NT2/D1 (cell line): ENCODE measurements at regions not wholly inside any gene's neighbourhood (a gene's known extent, or its start where the extent isn't known, plus 50 kb on each side); places are given as distances from the start of the nearest gene placed in this dataset.

Source experiments
- YY1 ChIP-seq: IDR thresholded peaks from 2 replicates; pipeline ENCODE4 v1.6.1; 2011; ENCODE audit not compliant: insufficient read length, insufficient read depth
- ZNF274 ChIP-seq: IDR thresholded peaks from 2 replicates; pipeline ENCODE4 v1.6.1; 2011; ENCODE audit warnings: mild to moderate bottlenecking, low read depth, low read length

DNA sequence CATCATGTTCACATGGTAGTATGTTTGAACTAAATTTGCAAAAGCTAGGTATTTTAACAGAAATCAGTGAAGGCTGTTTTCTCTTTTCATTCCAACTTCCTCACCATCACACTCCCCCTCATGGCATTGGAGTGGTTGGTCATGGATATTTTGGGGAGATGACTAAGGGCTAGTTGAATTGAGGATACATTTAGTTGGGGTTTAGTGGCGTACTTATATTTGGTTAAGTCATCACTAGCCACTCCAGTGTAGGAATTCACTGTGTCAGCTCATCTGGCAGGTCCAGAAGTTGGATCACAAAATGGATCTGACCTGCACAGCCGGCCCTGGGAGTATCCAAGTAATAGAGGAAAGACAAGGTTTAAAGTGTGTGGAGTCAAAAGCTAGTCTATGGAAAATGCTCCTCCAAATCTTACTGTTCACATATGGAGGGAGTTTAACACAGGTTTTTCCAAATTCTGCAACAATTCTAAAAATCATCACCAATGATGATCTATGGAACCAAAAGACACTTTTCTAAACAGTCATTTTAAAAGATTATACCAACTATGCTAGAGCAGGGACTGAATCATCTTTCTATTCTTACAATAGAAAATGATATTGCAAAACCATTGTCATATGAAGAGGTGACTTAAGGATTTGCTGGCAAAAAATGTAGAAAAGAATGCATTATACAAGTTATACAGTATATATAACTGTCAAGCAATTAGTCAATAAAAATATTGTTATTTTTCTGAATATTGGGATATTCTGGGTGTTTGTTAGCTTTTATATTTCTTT is 247.8 kb upstream of the PEX5L start:
- TF ChIP-seq YY1, result no peak
- TF ChIP-seq ZNF274, result no peak
